ENCODE measurements at regions not wholly inside any gene's neighbourhood (a gene's known extent, or its start where the extent isn't known, plus 50 kb on each side); places are given as distances from the start of the nearest gene placed in this dataset.
A peak's percentile ranks its signal among the peaks of the same experiment; 100 is the strongest.
"Not testable (repeated sequence)": the region's sequence is repeated elsewhere in the genome, so short reads cannot be mapped to it uniquely, and the experiment has no call there.

- Histone ChIP-seq H3K4me3 (no peak overlapping the region), H3K36me3 (no peaks in the 10 kb centered on the region), H3K27me3 (no peaks in the 10 kb centered on the region), H3K4me1 (no peaks in the 10 kb centered on the region), H3K27ac (no peak overlapping the region), H3K9me3 (peaks cover 0 to 31% (median 15%) of the 10 kb centered on the region in 4 donors)
- intact Hi-C loops (cut with DNase I; ENCODE audit: low total_unique reads): no loop called here
- 88 to 94% (median 93%) methylated on average over 10 of the region's 10 CpGs for WGBS, 5 donors
- TF ChIP-seq POLR2AphosphoS5 (IDR thresholded peaks at IDR 0.05): no peak
- no peak for TF ChIP-seq POLR2A (IDR thresholded peaks at IDR 0.05)
- TF ChIP-seq CTCF (IDR thresholded peaks at IDR 0.05): no peak
- no peak for TF ChIP-seq EP300 (IDR thresholded peaks at IDR 0.05)
- no peak for DNase-seq
Measured at GRCh38 chr5:85549229-85549628, 1068.5 kb upstream of the COX7C start.

- Histone ChIP-seq H3K36me3 (no peaks in the 10 kb centered on the region), H3K9me3 (peaks cover 0 to 38% (median 17%) of the 10 kb centered on the region in 4 donors), H3K27me3 (no peaks in the 10 kb centered on the region), H3K4me1 (no peaks in the 10 kb centered on the region), H3K27ac (no peak overlapping the region), H3K4me3 (no peak overlapping the region)
- intact Hi-C loops (cut with DNase I; ENCODE audit: low total_unique reads): no loop called here
- WGBS, 5 donors: 83 to 91% (median 85%) methylated on average over 23 to 24 of the region's 24 CpGs
- TF ChIP-seq POLR2A (IDR thresholded peaks at IDR 0.05) (no peak), POLR2AphosphoS5 (IDR thresholded peaks at IDR 0.05) (no peak), CTCF (IDR thresholded peaks at IDR 0.05) (no peak), EP300 (IDR thresholded peaks at IDR 0.05) (no peak)
- no peak for DNase-seq
Measured at GRCh38 chr5:85549836-85550599, 1067.7 kb upstream of the COX7C start.

GRCh38 chr5:85556464-85556863, 1061.3 kb upstream of the COX7C start:
- no peak for TF ChIP-seq POLR2AphosphoS5 (IDR thresholded peaks at IDR 0.05)
- no peak for TF ChIP-seq EP300 (IDR thresholded peaks at IDR 0.05)
- no peak for TF ChIP-seq CTCF (IDR thresholded peaks at IDR 0.05)
- no peak for TF ChIP-seq POLR2A (IDR thresholded peaks at IDR 0.05)
- Histone ChIP-seq H3K27ac (no peak overlapping the region), H3K9me3 (peaks cover 0 to 62% (median 24%) of the 10 kb centered on the region in 4 donors), H3K4me1 (no peaks in the 10 kb centered on the region), H3K36me3 (no peaks in the 10 kb centered on the region), H3K4me3 (no peak overlapping the region), H3K27me3 (no peaks in the 10 kb centered on the region)
- 72 to 100% (median 93%) methylated on average over 3 of the region's 3 CpGs for WGBS, 5 donors
- no peak for DNase-seq
- intact Hi-C loops (cut with DNase I; ENCODE audit: low total_unique reads): no loop called here

- no peak overlapping the region for H3K27ac ChIP-seq
- H3K9me3 ChIP-seq: peaks cover 0 to 7% (median 0%) of the 10 kb centered on the region in 4 donors
- no peaks in the 10 kb centered on the region for H3K4me1 ChIP-seq
- DNase-seq: no peak
- TF ChIP-seq EP300 (IDR thresholded peaks at IDR 0.05) (no peak), CTCF (IDR thresholded peaks at IDR 0.05) (no peak), POLR2A (IDR thresholded peaks at IDR 0.05) (no peak), POLR2AphosphoS5 (IDR thresholded peaks at IDR 0.05) (no peak)
- WGBS, 5 donors: 73 to 88% (median 84%) methylated on average over 1 of the region's 1 CpG
- no peaks in the 10 kb centered on the region for H3K36me3 ChIP-seq
- H3K27me3 ChIP-seq: no peaks in the 10 kb centered on the region
- intact Hi-C loops (cut with DNase I; ENCODE audit: low total_unique reads): no loop called here
- no peak overlapping the region for H3K4me3 ChIP-seq
Measured at GRCh38 chr5:85576666-85577065, 1041.1 kb upstream of the COX7C start.

GRCh38 chr5:85587806-85588205, 1029.9 kb upstream of the COX7C start:
- 19 to 33% (median 28%) methylated on average over 5 to 6 of the region's 6 CpGs for WGBS, 5 donors
- H3K27me3 ChIP-seq; H3K4me1 ChIP-seq; H3K27ac ChIP-seq; intact Hi-C loops (cut with DNase I; ENCODE audit: low total_unique reads); H3K4me3 ChIP-seq; H3K36me3 ChIP-seq: not testable (repeated sequence)
- peaks cover 0 to 30% (median 4%) of the 10 kb centered on the region in 4 donors for H3K9me3 ChIP-seq
- peak in 1 of 2 donors; percentile 18 for DNase-seq

GRCh38 chr5:85588268-85588667, 1029.5 kb upstream of the COX7C start:
- peaks cover 0 to 26% (median 4%) of the 10 kb centered on the region in 4 donors for H3K9me3 ChIP-seq
- DNase-seq; intact Hi-C loops (cut with DNase I; ENCODE audit: low total_unique reads); H3K4me1 ChIP-seq; H3K27me3 ChIP-seq; H3K36me3 ChIP-seq; H3K27ac ChIP-seq; H3K4me3 ChIP-seq: not testable (repeated sequence)
- WGBS, 5 donors: 78 to 91% (median 85%) methylated on average over 2 to 3 of the region's 3 CpGs

Data from stomach (tissue), 8 donors.